ENCODE measurements at regions not wholly inside any gene's neighbourhood (a gene's known extent, or its start where the extent isn't known, plus 50 kb on each side); places are given as distances from the start of the nearest gene placed in this dataset.
A peak's percentile ranks its signal among the peaks of the same experiment; 100 is the strongest.

DNA sequence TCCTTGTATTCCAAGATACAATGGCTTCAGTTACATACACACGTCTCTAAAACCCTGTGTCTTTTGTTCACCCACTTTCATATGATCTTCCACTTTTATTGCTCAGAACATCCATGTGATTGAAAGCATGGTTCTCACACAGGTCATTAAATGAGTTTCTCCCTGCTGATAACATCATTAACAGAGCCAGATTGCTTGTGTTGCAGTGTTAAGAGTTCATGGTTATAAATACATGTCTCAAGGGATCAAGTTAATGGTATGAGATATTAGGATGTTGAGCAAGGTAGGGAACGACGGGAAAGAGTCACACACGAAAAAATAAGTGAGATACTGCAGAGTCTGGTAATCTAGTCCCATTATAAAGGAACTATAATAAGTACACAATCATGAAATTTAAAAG, 861.5 kb downstream of the SORCS1 start:
- Histone ChIP-seq H3K4me3 (ENCODE audit: insufficient read depth, low read length) (no peak overlapping the region), H3K36me3 (ENCODE audit: insufficient read depth, low read length) (no peaks in the 10 kb centered on the region), H2AFZ (ENCODE audit: low read length) (no peak overlapping the region), H3K4me1 (ENCODE audit: insufficient read depth, low read length) (no peaks in the 10 kb centered on the region), H3K79me2 (ENCODE audit: insufficient read depth, low read length) (no peaks in the 10 kb centered on the region), H3K27me3 (ENCODE audit: insufficient read depth, low read length) (no peaks in the 10 kb centered on the region), H3K4me2 (ENCODE audit: insufficient read depth, low read length) (no peak overlapping the region), H4K20me1 (ENCODE audit: insufficient read depth, low read length) (no peaks in the 10 kb centered on the region), H3K9me3 (ENCODE audit: low read depth, low read length) (no peaks in the 10 kb centered on the region), H3K27ac (ENCODE audit: low read depth, low read length) (no peak overlapping the region)
- no peak for DNase-seq (ENCODE audit: insufficient read length, low spot score, missing footprints)
- no peak for TF ChIP-seq CTCF (IDR thresholded peaks at IDR 0.05; ENCODE audit: extremely low read depth, low read depth, low read length)

DNA sequence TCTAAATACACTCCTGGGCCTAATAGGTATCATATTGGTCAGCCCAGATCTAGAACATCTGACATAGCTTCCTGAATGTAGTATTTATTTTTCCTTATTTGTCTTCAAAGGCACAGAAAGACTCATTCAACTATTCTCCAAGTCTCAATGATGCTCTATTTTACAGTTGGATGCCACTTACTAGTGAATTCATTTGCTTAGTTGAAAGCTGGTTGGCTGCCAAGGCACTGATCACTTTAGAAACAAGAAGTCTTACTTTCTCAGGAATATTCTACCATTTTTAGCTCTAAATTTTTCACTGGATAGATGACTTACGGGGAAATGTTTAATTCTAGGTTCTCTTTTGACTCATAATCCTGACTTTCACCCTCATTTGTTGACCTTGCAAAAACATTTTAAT, 863.4 kb downstream of the SORCS1 start:
- TF ChIP-seq CTCF (IDR thresholded peaks at IDR 0.05; ENCODE audit: extremely low read depth, low read depth, low read length), result no peak
- Histone ChIP-seq H3K4me2 (ENCODE audit: insufficient read depth, low read length) (no peak overlapping the region), H2AFZ (ENCODE audit: low read length) (no peak overlapping the region), H3K27ac (ENCODE audit: low read depth, low read length) (no peak overlapping the region), H3K27me3 (ENCODE audit: insufficient read depth, low read length) (no peaks in the 10 kb centered on the region), H3K9me3 (ENCODE audit: low read depth, low read length) (no peaks in the 10 kb centered on the region), H3K4me1 (ENCODE audit: insufficient read depth, low read length) (no peaks in the 10 kb centered on the region), H3K36me3 (ENCODE audit: insufficient read depth, low read length) (no peaks in the 10 kb centered on the region), H3K4me3 (ENCODE audit: insufficient read depth, low read length) (no peak overlapping the region), H4K20me1 (ENCODE audit: insufficient read depth, low read length) (no peaks in the 10 kb centered on the region), H3K79me2 (ENCODE audit: insufficient read depth, low read length) (no peaks in the 10 kb centered on the region)
- DNase-seq (ENCODE audit: insufficient read length, low spot score, missing footprints), result no peak

DNA sequence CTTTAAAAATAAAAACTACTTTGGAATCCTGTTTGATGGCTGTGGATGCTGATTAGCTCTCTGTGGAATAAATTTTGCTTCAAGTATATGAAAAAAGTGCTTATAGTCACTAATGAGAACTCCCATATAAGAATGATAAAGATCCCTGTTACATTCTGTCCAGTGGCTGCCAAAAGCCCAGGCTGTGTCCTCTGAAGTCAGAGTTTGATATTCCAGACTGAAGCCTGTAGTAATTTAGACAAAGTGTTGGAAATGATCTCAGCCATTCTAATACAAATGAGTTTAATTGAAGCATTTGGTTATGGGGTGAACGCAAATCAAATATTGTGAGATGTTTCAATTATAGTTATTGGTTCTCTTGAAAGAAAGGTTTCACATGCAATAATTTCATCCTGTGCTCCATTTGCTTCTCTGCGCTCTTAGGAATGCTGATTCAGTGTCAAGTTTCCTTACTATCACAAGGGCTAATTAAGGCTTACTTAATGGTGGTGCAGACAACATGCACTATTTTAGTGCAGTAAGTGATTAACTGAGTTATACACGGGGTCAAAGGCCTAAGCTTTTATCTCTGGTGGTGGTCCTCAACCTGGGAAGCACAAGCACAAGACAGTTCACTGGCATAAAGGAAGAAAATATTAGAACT, 867.6 kb downstream of the SORCS1 start:
- Histone ChIP-seq H2AFZ (ENCODE audit: low read length) (no peak overlapping the region), H3K79me2 (ENCODE audit: insufficient read depth, low read length) (no peaks in the 10 kb centered on the region), H3K9me3 (ENCODE audit: low read depth, low read length) (no peaks in the 10 kb centered on the region), H3K27ac (ENCODE audit: low read depth, low read length) (no peak overlapping the region), H4K20me1 (ENCODE audit: insufficient read depth, low read length) (no peaks in the 10 kb centered on the region), H3K36me3 (ENCODE audit: insufficient read depth, low read length) (no peaks in the 10 kb centered on the region), H3K4me2 (ENCODE audit: insufficient read depth, low read length) (no peak overlapping the region), H3K4me3 (ENCODE audit: insufficient read depth, low read length) (no peak overlapping the region), H3K27me3 (ENCODE audit: insufficient read depth, low read length) (no peaks in the 10 kb centered on the region), H3K4me1 (ENCODE audit: insufficient read depth, low read length) (no peaks in the 10 kb centered on the region)
- TF ChIP-seq CTCF (IDR thresholded peaks at IDR 0.05; ENCODE audit: extremely low read depth, low read depth, low read length), result no peak
- peak; percentile 73 for DNase-seq (ENCODE audit: insufficient read length, low spot score, missing footprints)

DNA sequence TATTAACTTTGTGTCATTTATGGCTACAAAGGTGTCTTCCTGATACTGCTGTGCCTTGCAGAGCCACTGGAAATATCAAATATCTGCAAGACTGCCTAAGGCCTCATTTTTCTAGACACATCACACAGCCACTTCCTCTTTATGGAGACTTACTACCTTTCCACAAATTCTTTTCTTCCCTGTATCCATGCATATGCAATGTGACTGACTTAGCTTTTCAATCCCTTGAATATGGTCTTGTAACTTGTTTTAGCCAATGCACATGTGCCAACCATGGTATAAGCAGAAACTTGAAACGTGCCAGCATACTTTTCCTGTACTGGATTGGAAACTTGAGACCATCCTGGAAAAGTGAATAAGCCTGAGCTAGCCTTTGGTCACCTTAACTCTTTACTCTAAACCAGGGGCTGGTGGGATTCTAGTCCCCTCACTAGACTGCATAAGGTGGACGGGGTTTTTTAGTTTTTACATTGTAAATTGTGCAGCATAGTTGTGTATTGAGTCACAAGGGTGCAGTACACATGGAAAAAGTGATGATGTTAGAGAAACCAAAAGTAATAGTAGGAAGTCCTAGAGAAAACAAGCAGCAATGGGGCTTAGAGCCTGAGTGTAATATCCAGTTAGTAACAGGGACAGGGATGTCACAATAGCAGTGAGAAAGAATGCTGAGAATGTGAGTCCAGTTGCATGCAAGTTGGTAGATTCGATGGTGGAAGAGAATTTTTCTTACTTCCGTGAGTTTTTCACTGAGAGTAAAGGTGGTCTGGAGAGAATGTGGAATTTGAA, 879.5 kb downstream of the SORCS1 start:
- Histone ChIP-seq H2AFZ (ENCODE audit: low read length) (no peak overlapping the region), H3K79me2 (ENCODE audit: insufficient read depth, low read length) (no peaks in the 10 kb centered on the region), H3K27me3 (ENCODE audit: insufficient read depth, low read length) (no peaks in the 10 kb centered on the region), H3K27ac (ENCODE audit: low read depth, low read length) (no peak overlapping the region), H3K36me3 (ENCODE audit: insufficient read depth, low read length) (no peaks in the 10 kb centered on the region), H3K4me3 (ENCODE audit: insufficient read depth, low read length) (no peak overlapping the region), H3K4me1 (ENCODE audit: insufficient read depth, low read length) (no peaks in the 10 kb centered on the region), H3K9me3 (ENCODE audit: low read depth, low read length) (no peaks in the 10 kb centered on the region), H4K20me1 (ENCODE audit: insufficient read depth, low read length) (no peaks in the 10 kb centered on the region), H3K4me2 (ENCODE audit: insufficient read depth, low read length) (no peak overlapping the region)
- no peak for DNase-seq (ENCODE audit: insufficient read length, low spot score, missing footprints)
- no peak for TF ChIP-seq CTCF (IDR thresholded peaks at IDR 0.05; ENCODE audit: extremely low read depth, low read depth, low read length)
